Testis (tissue), 2 donors: ENCODE measurements at regions not wholly inside any gene's neighbourhood (a gene's known extent, or its start where the extent isn't known, plus 50 kb on each side); places are given as distances from the start of the nearest gene placed in this dataset.

Experiments
- DNase-seq: peaks from one replicate; pipeline ENCODE4 v3.0.0-alpha.2; 2019
- H3K27ac ChIP-seq, 2 donors: fragments of 200-600 bp; sonication (generic); one replicate each; pipeline ENCODE4 v1.5.1; 2019
- H3K27me3 ChIP-seq: fragments of 200-600 bp; sonication (generic); one replicate; pipeline ENCODE4 v1.5.1; 2019
- H3K36me3 ChIP-seq: fragments of 200-600 bp; sonication (generic); one replicate; pipeline ENCODE4 v1.5.1; 2017; ENCODE audit warnings: low read depth; ENCODE audit errors: missing control alignments
- H3K4me1 ChIP-seq: fragments of 200-600 bp; sonication (generic); one replicate; pipeline ENCODE4 v1.5.1; 2019
- H3K4me3 ChIP-seq, 2 donors: fragments of 200-600 bp; sonication (generic); one replicate each; pipeline ENCODE4 v1.5.1; 2017 to 2019
- H3K9me3 ChIP-seq: fragments of 200-600 bp; sonication (generic); one replicate; pipeline ENCODE4 v1.5.1; 2017
- CTCF ChIP-seq, 3 experiments: fragments of 450-650 bp in 2 of 3; fragments of 200-600 bp in 1 of 3; sonication (generic) in 1 of 3; IDR thresholded peaks; one replicate each; pipeline ENCODE4 v1.5.1; 2016 to 2019; ENCODE audit warnings: antibody characterized with exemption in 3 of 3, mild to moderate bottlenecking in 2 of 3, moderate library complexity in 1 of 3
- POLR2A ChIP-seq: fragments of 450-650 bp; IDR thresholded peaks from one replicate; pipeline ENCODE4 v1.6.1; 2017; ENCODE audit warnings: antibody characterized with exemption, mild to moderate bottlenecking, moderate library complexity
- WGBS, 2 donors: methylation state at CpG; one replicate each; pipeline ENCODE4 v1.1.5; 2018; 5-methylcytosine and 5-hydroxymethylcytosine counted together
- intact Hi-C: fragments of 100-400 bp; cut with DNase I; formaldehyde crosslinking; loops from one replicate; pipeline ENCODE4 v1.15.1; 2023; ENCODE audit warnings: low total_unique reads

DNA sequence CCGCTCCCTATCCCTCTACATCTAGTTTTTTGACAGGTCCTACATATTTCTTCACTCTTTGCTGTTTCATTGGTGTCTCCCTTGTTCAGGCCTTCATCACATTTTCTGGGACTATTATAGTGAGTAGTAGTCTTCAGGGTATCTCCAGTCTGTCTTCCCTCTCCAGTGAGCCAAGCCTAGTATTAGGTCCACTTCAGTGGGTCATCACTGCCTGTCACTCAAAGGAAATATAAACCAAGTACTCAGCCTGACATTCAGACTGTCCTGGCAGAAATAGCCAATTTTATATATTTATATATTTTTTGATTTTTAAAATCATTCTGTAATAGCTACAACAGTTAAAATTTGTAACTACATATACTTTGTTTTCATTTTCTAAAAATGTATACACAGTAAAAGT lies 137.8 kb downstream of the CYB561 start:
- intact Hi-C loops, result no loop called here
- WGBS, 2 donors, result 94 to 100% methylated on average over 1 of the region's 1 CpG

DNA sequence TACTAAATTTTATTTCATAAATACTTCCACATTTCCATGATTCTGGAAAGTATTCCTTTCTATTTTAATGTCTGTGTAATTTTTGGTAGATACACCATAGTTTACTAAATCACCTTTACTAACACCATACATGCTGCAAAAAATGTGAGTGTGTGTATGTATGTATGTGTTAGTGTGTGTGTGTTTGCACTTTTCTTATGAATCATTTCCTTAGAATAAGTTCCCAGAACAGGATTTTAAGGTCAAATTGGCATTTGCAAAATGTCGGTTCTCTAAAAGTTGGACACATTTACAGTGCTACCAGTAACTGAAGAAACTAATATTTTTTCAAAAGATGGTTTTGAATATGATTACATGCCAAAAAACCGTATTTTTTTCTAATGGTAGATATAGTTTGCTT lies 137.1 kb downstream of the CYB561 start:
- no peak overlapping the region for H3K4me3 ChIP-seq
- H3K27me3 ChIP-seq, result no peaks in the 10 kb centered on the region
- H3K9me3 ChIP-seq, result no peaks in the 10 kb centered on the region
- WGBS, 2 donors, result 61 to 65% methylated on average over 2 of the region's 2 CpGs
- intact Hi-C loops, result no loop called here
- no peaks in the 10 kb centered on the region for H3K4me1 ChIP-seq
- no peaks in the 10 kb centered on the region for H3K36me3 ChIP-seq
- TF ChIP-seq POLR2A (no peak), CTCF (IDR thresholded peaks at IDR 0.05) (no peak)
- no peak for DNase-seq
- no peak overlapping the region for H3K27ac ChIP-seq

More for the DNA sequence above, 137.8 kb downstream of the CYB561 start:
- no peaks in the 10 kb centered on the region for H3K27me3 ChIP-seq
- TF ChIP-seq CTCF (IDR thresholded peaks at IDR 0.05) (no peak), POLR2A (no peak)
- no peaks in the 10 kb centered on the region for H3K9me3 ChIP-seq
- no peak overlapping the region for H3K27ac ChIP-seq
- no peak overlapping the region for H3K4me3 ChIP-seq
- no peak for DNase-seq
- no peaks in the 10 kb centered on the region for H3K36me3 ChIP-seq
- no peaks in the 10 kb centered on the region for H3K4me1 ChIP-seq

DNA sequence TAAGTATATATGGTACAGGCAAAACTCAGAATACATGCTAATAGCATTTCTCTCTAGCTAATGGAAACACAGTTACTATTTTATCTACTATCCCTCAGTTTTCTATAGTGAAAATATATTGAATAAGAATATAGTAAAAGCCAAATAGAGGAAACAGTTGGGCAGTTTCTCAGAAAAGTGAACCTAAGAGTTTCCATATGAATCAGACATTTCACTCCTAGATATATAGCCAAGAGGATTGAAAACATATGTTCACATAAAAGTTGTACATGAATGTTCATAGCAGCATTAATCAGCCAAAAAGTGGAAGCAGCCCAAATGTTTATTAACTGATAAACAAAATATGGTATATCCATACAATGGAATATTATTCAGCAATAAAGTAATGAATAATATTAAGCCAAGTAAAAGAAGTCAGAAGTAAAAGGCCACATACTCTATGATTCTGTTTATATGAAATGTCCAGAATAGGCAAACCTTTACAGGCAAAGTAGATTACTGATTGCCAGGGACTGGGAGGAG lies 134.6 kb downstream of the CYB561 start:
- intact Hi-C loops, result no loop called here
- DNase-seq, result no peak
- Histone ChIP-seq H3K4me3 (no peak overlapping the region), H3K9me3 (no peaks in the 10 kb centered on the region), H3K4me1 (no peaks in the 10 kb centered on the region), H3K36me3 (no peaks in the 10 kb centered on the region), H3K27ac (no peak overlapping the region), H3K27me3 (no peaks in the 10 kb centered on the region)
- no peak for TF ChIP-seq POLR2A
- no peak for TF ChIP-seq CTCF (IDR thresholded peaks at IDR 0.05)

DNA sequence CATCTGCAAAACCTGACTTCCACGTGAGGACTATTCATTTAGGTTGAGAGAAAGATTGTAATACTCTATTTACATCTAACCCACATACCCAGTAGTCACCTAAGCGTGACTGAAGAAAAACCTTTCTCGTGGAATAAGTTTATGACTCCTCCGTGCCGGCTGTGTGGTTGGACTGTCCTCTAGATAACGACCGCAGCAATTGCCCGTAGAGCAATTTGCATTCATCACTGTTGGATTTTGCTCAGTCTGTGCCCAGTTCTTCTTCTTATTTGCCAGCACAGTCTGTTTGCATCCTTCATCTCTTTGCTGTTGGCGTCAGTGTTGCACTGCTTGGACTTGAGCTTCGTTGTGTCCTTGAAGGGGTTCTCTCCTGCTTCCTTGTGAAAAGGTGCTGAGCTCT lies 131.3 kb downstream of the CYB561 start:
- intact Hi-C loops, result no loop called here
- no peak for TF ChIP-seq CTCF (IDR thresholded peaks at IDR 0.05)
- no peak for TF ChIP-seq POLR2A

GRCh38 chr17:63316100-63316499 lies 130.0 kb downstream of the CYB561 start:
- no peak overlapping the region for H3K4me3 ChIP-seq
- intact Hi-C loops, result no loop called here
- no peak for TF ChIP-seq POLR2A
- TF ChIP-seq CTCF (IDR thresholded peaks at IDR 0.05), result no peak
- no peaks in the 10 kb centered on the region for H3K27me3 ChIP-seq
- H3K4me1 ChIP-seq, result no peaks in the 10 kb centered on the region
- 67 to 75% methylated on average over 1 of the region's 1 CpG for WGBS, 2 donors
- H3K9me3 ChIP-seq, result no peaks in the 10 kb centered on the region
- no peak for DNase-seq
- H3K27ac ChIP-seq, result no peak overlapping the region
- no peaks in the 10 kb centered on the region for H3K36me3 ChIP-seq

More for the DNA sequence above, 131.3 kb downstream of the CYB561 start:
- WGBS, 2 donors, result 81 to 86% methylated on average over 10 of the region's 10 CpGs
- H3K27ac ChIP-seq, result no peak overlapping the region
- H3K4me3 ChIP-seq, result no peak overlapping the region
- H3K36me3 ChIP-seq, result no peaks in the 10 kb centered on the region
- H3K4me1 ChIP-seq, result no peaks in the 10 kb centered on the region
- DNase-seq, result no peak
- no peaks in the 10 kb centered on the region for H3K27me3 ChIP-seq
- no peaks in the 10 kb centered on the region for H3K9me3 ChIP-seq
